ENCODE measurements at regions not wholly inside any gene's neighbourhood (a gene's known extent, or its start where the extent isn't known, plus 50 kb on each side); places are given as distances from the start of the nearest gene placed in this dataset.

DNA sequence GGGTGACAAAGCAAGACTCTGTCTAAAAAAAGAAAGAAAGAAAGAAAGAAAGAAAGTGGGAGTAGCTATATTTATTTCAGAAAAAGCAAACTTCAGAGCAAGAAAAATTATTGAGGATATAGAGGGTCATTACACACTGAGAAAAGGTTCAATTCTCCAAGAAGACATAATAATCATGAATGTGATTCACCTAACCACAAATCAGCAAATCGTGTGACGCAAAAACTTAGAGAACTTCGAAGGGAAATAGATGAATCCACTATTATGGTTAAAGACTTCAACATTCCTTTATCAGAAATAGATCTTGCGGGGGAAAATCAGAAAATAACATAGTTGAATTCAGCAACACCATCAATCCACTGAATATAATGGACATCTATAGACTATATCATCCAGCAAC is 219.3 kb upstream of the LDB2 start:
- H3K4me1 ChIP-seq (ENCODE audit: control insufficient read depth, insufficient read depth, low read length): no peaks in the 10 kb centered on the region
- H3K27me3 ChIP-seq (ENCODE audit: control insufficient read depth, insufficient read depth, low read length, poor library complexity, severe bottlenecking): no peaks in the 10 kb centered on the region
- H3K36me3 ChIP-seq (ENCODE audit: control insufficient read depth, insufficient read depth, low read length): no peaks in the 10 kb centered on the region
- 91 to 97% methylated on average over 4 of the region's 4 CpGs for WGBS, 2 experiments
- H3K4me3 ChIP-seq (ENCODE audit: insufficient read depth, low read depth, low read length): no peak overlapping the region
- H3K27ac ChIP-seq (ENCODE audit: insufficient read depth, low read depth, low read length, poor library complexity, severe bottlenecking): no peak overlapping the region
- H3K9me3 ChIP-seq (ENCODE audit: control insufficient read depth, low read length): no peaks in the 10 kb centered on the region

DNA sequence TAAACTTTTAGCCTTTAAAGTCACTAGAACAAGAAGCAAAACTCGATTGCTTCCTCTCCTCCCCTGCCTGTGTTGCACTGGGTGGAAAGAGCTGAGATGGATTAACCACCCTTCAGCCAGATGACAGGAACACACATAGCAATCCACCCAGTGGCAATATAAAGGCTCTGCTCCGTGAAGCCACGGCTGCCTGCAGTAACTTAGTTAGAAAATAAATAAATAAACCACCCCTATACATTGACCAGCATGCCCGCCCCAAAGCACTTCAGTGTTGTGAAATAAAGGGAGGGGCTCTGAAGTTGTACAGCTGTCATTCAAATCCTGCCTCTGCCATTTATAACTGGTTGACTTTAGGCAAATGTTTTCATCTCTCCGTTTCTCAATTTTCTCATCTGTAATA is 217.1 kb upstream of the LDB2 start:
- WGBS, 2 experiments: 76 to 77% methylated on average over 2 to 3 of the region's 5 CpGs
- Histone ChIP-seq H3K36me3 (ENCODE audit: control insufficient read depth, insufficient read depth, low read length) (no peaks in the 10 kb centered on the region), H3K4me3 (ENCODE audit: insufficient read depth, low read depth, low read length) (no peak overlapping the region), H3K4me1 (ENCODE audit: control insufficient read depth, insufficient read depth, low read length) (no peaks in the 10 kb centered on the region), H3K9me3 (ENCODE audit: control insufficient read depth, low read length) (no peaks in the 10 kb centered on the region), H3K27ac (ENCODE audit: insufficient read depth, low read depth, low read length, poor library complexity, severe bottlenecking) (no peak overlapping the region), H3K27me3 (ENCODE audit: control insufficient read depth, insufficient read depth, low read length, poor library complexity, severe bottlenecking) (no peaks in the 10 kb centered on the region)

DNA sequence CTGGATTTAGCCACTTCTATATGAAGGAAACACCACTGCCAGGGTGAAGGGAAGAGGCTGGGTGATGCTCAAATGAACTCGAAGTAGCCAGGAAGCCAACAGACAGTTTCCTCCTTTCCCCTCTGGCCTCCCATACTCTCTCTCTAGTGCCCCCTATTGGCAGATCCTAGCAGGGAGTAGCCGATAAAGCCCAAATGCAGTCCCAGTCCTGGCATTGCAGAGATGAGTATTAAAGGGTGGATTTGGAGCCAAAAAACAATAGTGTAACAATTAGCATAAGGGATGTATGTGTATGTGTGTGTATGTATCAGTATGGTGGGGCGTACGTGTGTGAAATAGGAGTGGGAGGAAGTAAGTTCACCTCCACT is 213.8 kb upstream of the LDB2 start:
- H3K4me3 ChIP-seq (ENCODE audit: insufficient read depth, low read depth, low read length): no peak overlapping the region
- no peak overlapping the region for H3K27ac ChIP-seq (ENCODE audit: insufficient read depth, low read depth, low read length, poor library complexity, severe bottlenecking)
- H3K27me3 ChIP-seq (ENCODE audit: control insufficient read depth, insufficient read depth, low read length, poor library complexity, severe bottlenecking): no peaks in the 10 kb centered on the region
- H3K9me3 ChIP-seq (ENCODE audit: control insufficient read depth, low read length): no peaks in the 10 kb centered on the region
- H3K4me1 ChIP-seq (ENCODE audit: control insufficient read depth, insufficient read depth, low read length): no peaks in the 10 kb centered on the region
- H3K36me3 ChIP-seq (ENCODE audit: control insufficient read depth, insufficient read depth, low read length): no peaks in the 10 kb centered on the region
- WGBS, 2 experiments: 62 to 66% methylated on average over 4 of the region's 4 CpGs

DNA sequence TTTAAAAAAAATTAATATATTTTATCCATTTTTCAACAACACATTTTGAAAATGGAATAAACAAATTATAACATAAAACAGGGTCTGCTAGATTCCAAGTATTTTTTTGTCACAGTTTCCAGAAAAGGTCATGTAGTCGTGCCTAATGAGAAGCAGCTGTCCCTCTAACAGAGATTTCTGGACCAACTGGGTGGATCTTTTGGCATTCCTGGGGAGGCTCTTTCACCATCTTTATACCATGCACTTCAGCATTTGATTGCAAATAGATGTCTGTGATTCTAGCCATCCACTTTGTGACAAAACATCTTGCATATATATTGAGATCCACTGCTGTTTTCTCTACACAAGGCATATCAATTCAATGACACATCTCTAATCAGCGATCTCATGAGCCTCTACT is 210.7 kb upstream of the LDB2 start:
- no peak overlapping the region for H3K4me3 ChIP-seq (ENCODE audit: insufficient read depth, low read depth, low read length)
- no peaks in the 10 kb centered on the region for H3K36me3 ChIP-seq (ENCODE audit: control insufficient read depth, insufficient read depth, low read length)
- H3K4me1 ChIP-seq (ENCODE audit: control insufficient read depth, insufficient read depth, low read length): no peaks in the 10 kb centered on the region
- 56 to 63% methylated on average over 2 of the region's 2 CpGs for WGBS, 2 experiments
- no peak overlapping the region for H3K27ac ChIP-seq (ENCODE audit: insufficient read depth, low read depth, low read length, poor library complexity, severe bottlenecking)
- no peaks in the 10 kb centered on the region for H3K27me3 ChIP-seq (ENCODE audit: control insufficient read depth, insufficient read depth, low read length, poor library complexity, severe bottlenecking)
- no peaks in the 10 kb centered on the region for H3K9me3 ChIP-seq (ENCODE audit: control insufficient read depth, low read length)

DNA sequence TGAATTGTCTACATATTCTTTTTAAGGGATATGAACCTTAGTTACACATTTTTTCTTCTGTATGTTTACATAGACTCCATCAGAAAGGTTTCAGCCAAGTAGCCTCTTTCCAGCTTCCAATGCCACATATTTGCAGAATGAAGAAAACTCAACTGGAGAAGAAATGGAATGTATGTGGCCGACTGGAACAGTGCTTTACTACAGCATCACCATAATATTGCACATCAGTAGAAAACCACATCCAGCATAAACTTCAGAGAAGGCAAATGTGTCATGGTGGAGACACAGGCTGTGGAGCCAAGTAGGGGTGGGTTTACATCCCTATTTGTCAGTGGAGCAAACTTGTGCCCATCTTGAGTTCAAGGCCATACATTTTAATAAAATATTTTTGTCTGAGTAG is 204.8 kb upstream of the LDB2 start:
- Histone ChIP-seq H3K27me3 (ENCODE audit: control insufficient read depth, insufficient read depth, low read length, poor library complexity, severe bottlenecking) (no peaks in the 10 kb centered on the region), H3K4me3 (ENCODE audit: insufficient read depth, low read depth, low read length) (no peak overlapping the region), H3K36me3 (ENCODE audit: control insufficient read depth, insufficient read depth, low read length) (no peaks in the 10 kb centered on the region), H3K9me3 (ENCODE audit: control insufficient read depth, low read length) (no peaks in the 10 kb centered on the region), H3K27ac (ENCODE audit: insufficient read depth, low read depth, low read length, poor library complexity, severe bottlenecking) (no peak overlapping the region), H3K4me1 (ENCODE audit: control insufficient read depth, insufficient read depth, low read length) (no peaks in the 10 kb centered on the region)
- 100% methylated on average over 1 of the region's 1 CpG; no CpG with 5 or more reads in 1 of the 2 experiments for WGBS, 2 experiments

DNA sequence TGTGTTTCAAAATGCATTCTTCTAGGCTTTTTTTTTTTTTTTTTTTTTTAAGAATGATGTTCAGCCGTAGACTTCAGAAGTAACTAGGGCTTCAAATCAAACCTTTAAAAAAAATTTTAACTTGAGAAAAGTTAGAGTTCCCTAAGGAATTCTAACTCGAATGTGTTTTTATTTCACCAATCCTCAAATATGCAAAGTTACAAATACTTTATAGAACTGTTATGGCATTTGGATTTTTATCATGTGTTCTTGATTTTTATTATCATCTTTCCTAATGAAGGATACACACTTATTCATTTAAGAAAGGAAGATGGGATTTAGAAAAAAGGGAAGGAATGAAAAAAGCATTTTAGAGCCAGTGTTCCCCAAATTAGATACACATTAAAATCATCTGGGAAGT is 200.6 kb upstream of the LDB2 start:
- Histone ChIP-seq H3K36me3 (ENCODE audit: control insufficient read depth, insufficient read depth, low read length) (no peaks in the 10 kb centered on the region), H3K27me3 (ENCODE audit: control insufficient read depth, insufficient read depth, low read length, poor library complexity, severe bottlenecking) (no peaks in the 10 kb centered on the region), H3K27ac (ENCODE audit: insufficient read depth, low read depth, low read length, poor library complexity, severe bottlenecking) (no peak overlapping the region), H3K4me1 (ENCODE audit: control insufficient read depth, insufficient read depth, low read length) (no peaks in the 10 kb centered on the region), H3K9me3 (ENCODE audit: control insufficient read depth, low read length) (no peaks in the 10 kb centered on the region), H3K4me3 (ENCODE audit: insufficient read depth, low read depth, low read length) (no peak overlapping the region)
- WGBS, 2 experiments: no CpG with 5 or more reads among the region's 2 CpGs

DNA sequence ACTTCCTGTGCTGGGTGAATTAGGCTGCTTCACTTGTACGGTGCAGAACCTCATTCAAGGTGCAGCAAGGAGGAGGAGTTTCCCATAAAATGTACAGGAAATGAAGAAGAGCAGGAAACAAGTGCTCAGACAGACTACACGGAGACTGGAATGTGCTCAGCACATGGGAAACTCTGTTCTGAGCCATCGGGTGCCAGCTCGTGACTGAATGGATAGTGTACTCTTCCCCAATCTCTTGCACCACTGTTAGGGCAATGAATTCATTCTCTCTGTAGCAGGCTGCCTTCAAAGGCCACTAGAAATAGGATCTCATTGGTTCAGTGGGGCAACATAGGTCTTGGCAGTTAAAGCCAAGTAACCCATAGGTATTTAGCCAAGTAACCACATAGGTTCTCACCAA is 200.0 kb upstream of the LDB2 start:
- no peaks in the 10 kb centered on the region for H3K27me3 ChIP-seq (ENCODE audit: control insufficient read depth, insufficient read depth, low read length, poor library complexity, severe bottlenecking)
- H3K9me3 ChIP-seq (ENCODE audit: control insufficient read depth, low read length): no peaks in the 10 kb centered on the region
- H3K4me1 ChIP-seq (ENCODE audit: control insufficient read depth, insufficient read depth, low read length): no peaks in the 10 kb centered on the region
- H3K4me3 ChIP-seq (ENCODE audit: insufficient read depth, low read depth, low read length): no peak overlapping the region
- WGBS, 2 experiments: 94% methylated on average over 4 of the region's 4 CpGs
- no peaks in the 10 kb centered on the region for H3K36me3 ChIP-seq (ENCODE audit: control insufficient read depth, insufficient read depth, low read length)
- H3K27ac ChIP-seq (ENCODE audit: insufficient read depth, low read depth, low read length, poor library complexity, severe bottlenecking): no peak overlapping the region

DNA sequence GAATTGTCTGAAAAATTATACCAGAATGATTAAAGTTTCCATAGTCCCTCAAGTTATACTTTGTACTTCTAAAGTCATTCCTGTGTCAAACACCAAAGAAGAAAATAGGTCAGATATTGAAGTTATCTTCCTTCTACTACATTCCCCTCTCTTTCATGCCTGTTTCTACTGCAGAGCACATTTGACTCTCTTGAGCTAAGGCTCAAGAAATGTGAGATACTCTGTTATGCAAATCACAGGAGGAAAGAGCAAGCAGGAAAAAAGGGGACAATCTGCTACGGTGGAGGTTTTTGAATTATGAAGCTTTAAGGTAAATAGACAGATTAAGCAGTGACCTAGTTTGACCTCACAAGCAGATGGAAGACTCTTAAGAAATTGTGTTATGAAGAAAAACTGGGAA is 198.9 kb upstream of the LDB2 start:
- Histone ChIP-seq H3K27ac (ENCODE audit: insufficient read depth, low read depth, low read length, poor library complexity, severe bottlenecking) (no peak overlapping the region), H3K4me3 (ENCODE audit: insufficient read depth, low read depth, low read length) (no peak overlapping the region), H3K9me3 (ENCODE audit: control insufficient read depth, low read length) (no peaks in the 10 kb centered on the region), H3K36me3 (ENCODE audit: control insufficient read depth, insufficient read depth, low read length) (no peaks in the 10 kb centered on the region), H3K27me3 (ENCODE audit: control insufficient read depth, insufficient read depth, low read length, poor library complexity, severe bottlenecking) (no peaks in the 10 kb centered on the region), H3K4me1 (ENCODE audit: control insufficient read depth, insufficient read depth, low read length) (no peaks in the 10 kb centered on the region)
- WGBS, 2 experiments: 56 to 64% methylated on average over 1 of the region's 1 CpG

DNA sequence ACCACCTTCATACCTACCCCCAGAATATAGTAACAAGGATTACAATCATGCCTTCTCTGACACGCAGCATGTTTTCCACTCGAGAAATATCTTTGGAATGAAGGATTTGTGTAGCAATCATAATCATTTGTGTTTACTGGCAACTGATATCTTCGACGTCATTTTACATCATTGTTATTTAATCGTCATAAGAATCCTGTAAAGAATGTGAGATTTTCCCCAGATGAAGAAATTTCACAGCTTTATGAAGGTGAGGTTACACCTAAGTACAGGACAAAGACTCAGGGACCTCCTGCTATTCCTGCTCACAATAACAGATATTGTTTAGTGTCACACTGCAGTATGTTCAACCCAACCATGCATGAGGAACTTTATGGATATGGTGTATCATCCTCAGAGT is 198.2 kb upstream of the LDB2 start:
- Histone ChIP-seq H3K9me3 (ENCODE audit: control insufficient read depth, low read length) (no peaks in the 10 kb centered on the region), H3K4me3 (ENCODE audit: insufficient read depth, low read depth, low read length) (no peak overlapping the region), H3K36me3 (ENCODE audit: control insufficient read depth, insufficient read depth, low read length) (no peaks in the 10 kb centered on the region), H3K27me3 (ENCODE audit: control insufficient read depth, insufficient read depth, low read length, poor library complexity, severe bottlenecking) (no peaks in the 10 kb centered on the region), H3K27ac (ENCODE audit: insufficient read depth, low read depth, low read length, poor library complexity, severe bottlenecking) (no peak overlapping the region), H3K4me1 (ENCODE audit: control insufficient read depth, insufficient read depth, low read length) (no peaks in the 10 kb centered on the region)
- 91 to 97% methylated on average over 5 of the region's 5 CpGs for WGBS, 2 experiments

DNA sequence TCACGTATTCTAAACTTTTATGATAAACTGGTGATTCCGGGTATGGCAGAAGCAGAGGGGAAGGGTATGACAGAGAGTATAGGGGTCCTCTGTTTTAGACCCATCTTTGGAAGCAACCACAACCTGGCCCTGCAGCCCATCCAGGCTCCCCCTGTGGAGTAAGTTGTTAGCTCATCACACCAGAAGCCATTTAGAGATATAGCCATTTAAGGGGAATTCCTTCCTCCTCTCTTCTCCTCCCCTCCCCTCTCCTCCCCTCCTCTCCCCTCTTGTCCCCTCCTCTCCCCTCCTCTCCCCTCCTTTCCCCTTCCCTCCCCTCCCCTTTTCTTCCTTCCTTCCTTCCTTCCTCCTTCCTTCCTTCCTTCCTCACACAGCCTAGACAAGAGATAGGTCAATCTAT is 197.3 kb upstream of the LDB2 start:
- no peak overlapping the region for H3K27ac ChIP-seq (ENCODE audit: insufficient read depth, low read depth, low read length, poor library complexity, severe bottlenecking)
- no peak overlapping the region for H3K4me3 ChIP-seq (ENCODE audit: insufficient read depth, low read depth, low read length)
- H3K27me3 ChIP-seq (ENCODE audit: control insufficient read depth, insufficient read depth, low read length, poor library complexity, severe bottlenecking): no peaks in the 10 kb centered on the region
- H3K9me3 ChIP-seq (ENCODE audit: control insufficient read depth, low read length): no peaks in the 10 kb centered on the region
- H3K36me3 ChIP-seq (ENCODE audit: control insufficient read depth, insufficient read depth, low read length): no peaks in the 10 kb centered on the region
- no peaks in the 10 kb centered on the region for H3K4me1 ChIP-seq (ENCODE audit: control insufficient read depth, insufficient read depth, low read length)
- WGBS, 2 experiments: 82 to 91% methylated on average over 2 of the region's 2 CpGs

DNA sequence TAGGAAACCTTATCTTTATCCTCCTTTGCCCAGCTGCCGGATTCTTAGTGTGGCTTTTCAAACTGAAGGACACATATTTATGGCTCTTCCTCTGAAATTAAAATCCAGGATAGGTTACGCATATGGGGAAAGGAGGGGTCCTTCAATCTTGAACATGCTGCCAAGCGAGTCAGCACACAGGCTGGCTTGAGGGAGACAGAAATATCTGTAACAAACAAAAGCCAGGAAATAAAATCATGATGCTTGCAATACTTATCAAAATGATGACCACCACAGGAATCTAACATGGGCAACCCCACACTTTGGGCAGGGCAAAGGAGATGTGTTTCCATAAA is 196.4 kb upstream of the LDB2 start:
- Histone ChIP-seq H3K4me1 (ENCODE audit: control insufficient read depth, insufficient read depth, low read length) (no peaks in the 10 kb centered on the region), H3K4me3 (ENCODE audit: insufficient read depth, low read depth, low read length) (no peak overlapping the region), H3K27ac (ENCODE audit: insufficient read depth, low read depth, low read length, poor library complexity, severe bottlenecking) (no peak overlapping the region), H3K36me3 (ENCODE audit: control insufficient read depth, insufficient read depth, low read length) (no peaks in the 10 kb centered on the region), H3K27me3 (ENCODE audit: control insufficient read depth, insufficient read depth, low read length, poor library complexity, severe bottlenecking) (no peaks in the 10 kb centered on the region), H3K9me3 (ENCODE audit: control insufficient read depth, low read length) (no peaks in the 10 kb centered on the region)
- WGBS, 2 experiments: 93 to 97% methylated on average over 3 of the region's 3 CpGs

Data from ectodermal cell (in vitro differentiated cells).